ENCODE measurements at regions not wholly inside any gene's neighbourhood (a gene's known extent, or its start where the extent isn't known, plus 50 kb on each side); places are given as distances from the start of the nearest gene placed in this dataset.

GRCh38 chr1:29879217-29879616, 642.9 kb downstream of the PTPRU start:
- peaks cover 4% of the 10 kb centered on the region for H3K27me3 ChIP-seq (ENCODE audit: control insufficient read depth, extremely low read depth, insufficient read depth, low read length)
- DNase-seq (ENCODE audit: low read depth, low spot score) (no peak), FAIRE-seq (no peak)
- H3K9me1 ChIP-seq (ENCODE audit: control insufficient read depth, extremely low read depth, insufficient read depth, low read length), result no peaks in the 10 kb centered on the region
- H3K36me3 ChIP-seq (ENCODE audit: control insufficient read depth in 2 of 2, extremely low read depth in 1 of 2, insufficient read depth in 2 of 2, low read length in 2 of 2), result no peaks in the 10 kb centered on the region
- H3K4me2 ChIP-seq (ENCODE audit: control insufficient read depth, extremely low read depth, insufficient read depth, low read depth, low read length), result no peak overlapping the region
- no peak overlapping the region for H3K9ac ChIP-seq (ENCODE audit: control insufficient read depth, extremely low read depth, insufficient read depth, low read length)
- H3K27ac ChIP-seq (ENCODE audit: control insufficient read depth, insufficient read depth, low read length), result no peak overlapping the region
- TF ChIP-seq EZH2 (IDR thresholded peaks at IDR 0.05; ENCODE audit: low read length), result no peak
- no peak for TF ChIP-seq CTCF (optimal IDR thresholded peaks at IDR 0.05 in 1 of 3, IDR thresholded peaks at IDR 0.05 in 1 of 3, conservative IDR thresholded peaks at IDR 0.05 in 1 of 3; ENCODE audit: extremely low read depth in 1 of 3, insufficient read depth in 2 of 3, low read length in 3 of 3)
- no peak overlapping the region for H3K4me3 ChIP-seq (ENCODE audit: control insufficient read depth in 2 of 3, extremely low read depth in 1 of 3, insufficient read depth in 2 of 3, low read depth in 1 of 3, low read length in 3 of 3)
- no peak overlapping the region for H2AFZ ChIP-seq (ENCODE audit: control insufficient read depth, low read length)
- H4K20me1 ChIP-seq (ENCODE audit: control insufficient read depth, extremely low read depth, insufficient read depth, low read length), result no peaks in the 10 kb centered on the region
- dilution Hi-C loops (cut with MboI; ENCODE audit: extremely low pct_ligation_motif_present, low sequenced_read_pairs), result no loop called here
- H3K9me3 ChIP-seq (ENCODE audit: control insufficient read depth, low read depth, low read length), result no peaks in the 10 kb centered on the region
- no peaks in the 10 kb centered on the region for H3K79me2 ChIP-seq (ENCODE audit: control insufficient read depth, insufficient read depth, low read length)
- H3K4me1 ChIP-seq (ENCODE audit: control insufficient read depth, extremely low read depth, insufficient read depth, low read length), result peaks cover 3% of the 10 kb centered on the region

- Histone ChIP-seq H3K4me3 (ENCODE audit: control insufficient read depth in 2 of 3, extremely low read depth in 1 of 3, insufficient read depth in 2 of 3, low read depth in 1 of 3, low read length in 3 of 3) (no peak overlapping the region), H2AFZ (ENCODE audit: control insufficient read depth, low read length) (no peak overlapping the region), H3K27me3 (ENCODE audit: control insufficient read depth, extremely low read depth, insufficient read depth, low read length) (peaks cover 4% of the 10 kb centered on the region), H3K27ac (ENCODE audit: control insufficient read depth, insufficient read depth, low read length) (no peak overlapping the region), H3K79me2 (ENCODE audit: control insufficient read depth, insufficient read depth, low read length) (no peaks in the 10 kb centered on the region), H3K9me1 (ENCODE audit: control insufficient read depth, extremely low read depth, insufficient read depth, low read length) (no peaks in the 10 kb centered on the region), H3K9ac (ENCODE audit: control insufficient read depth, extremely low read depth, insufficient read depth, low read length) (no peak overlapping the region), H3K36me3 (ENCODE audit: control insufficient read depth in 2 of 2, extremely low read depth in 1 of 2, insufficient read depth in 2 of 2, low read length in 2 of 2) (no peaks in the 10 kb centered on the region), H3K4me2 (ENCODE audit: control insufficient read depth, extremely low read depth, insufficient read depth, low read depth, low read length) (no peak overlapping the region), H3K4me1 (ENCODE audit: control insufficient read depth, extremely low read depth, insufficient read depth, low read length) (peaks cover 3% of the 10 kb centered on the region), H3K9me3 (ENCODE audit: control insufficient read depth, low read depth, low read length) (no peaks in the 10 kb centered on the region), H4K20me1 (ENCODE audit: control insufficient read depth, extremely low read depth, insufficient read depth, low read length) (no peaks in the 10 kb centered on the region)
- FAIRE-seq (no peak), DNase-seq (ENCODE audit: low read depth, low spot score) (no peak)
- dilution Hi-C loops (cut with MboI; ENCODE audit: extremely low pct_ligation_motif_present, low sequenced_read_pairs), result no loop called here
- TF ChIP-seq CTCF (optimal IDR thresholded peaks at IDR 0.05 in 1 of 3, IDR thresholded peaks at IDR 0.05 in 1 of 3, conservative IDR thresholded peaks at IDR 0.05 in 1 of 3; ENCODE audit: extremely low read depth in 1 of 3, insufficient read depth in 2 of 3, low read length in 3 of 3) (no peak), EZH2 (IDR thresholded peaks at IDR 0.05; ENCODE audit: low read length) (no peak)
Measured at GRCh38 chr1:29878501-29878900, 642.2 kb downstream of the PTPRU start.

All from keratinocyte (primary cell).